CD4-positive, alpha-beta T cell (primary cell): ENCODE measurements at regions not wholly inside any gene's neighbourhood (a gene's known extent, or its start where the extent isn't known, plus 50 kb on each side); places are given as distances from the start of the nearest gene placed in this dataset.

ENCODE experiments used
- ATAC-seq: fragments of 200-7000 bp; cut with Tn5 transposase; one replicate; pipeline ENCODE4 v1.10.0; 2022; ENCODE audit warnings: mild to moderate bottlenecking; ENCODE audit not compliant: poor library complexity
- CTCF ChIA-PET: fragments of 350-600 bp; sonication (Branson Sonifier 250); formaldehyde crosslinking; loops from one replicate; lab custom pipeline; 2021; ENCODE audit warnings: antibody characterized with exemption, inconsistent platforms; lab: Charles Lee
- POLR2A ChIA-PET: fragments of 350-600 bp; sonication (Branson Sonifier 250); formaldehyde crosslinking; loops from one replicate; lab custom pipeline; 2021; ENCODE audit warnings: antibody characterized with exemption, inconsistent platforms; lab: Charles Lee
- DNase-seq, 14 experiments: peaks; one replicate each; pipeline ENCODE4 v3.0.0-alpha.2; 2013 to 2020; ENCODE audit warnings: mixed read lengths in 2 of 14
- H3K27ac ChIP-seq, 2 donors: one replicate each; pipeline versions ENCODE4 v1.5.1 to v1.7.0; 2013; ENCODE audit warnings: low read length in 2 of 2, low read depth in 1 of 2, mild to moderate bottlenecking in 1 of 2
- H3K27me3 ChIP-seq, 2 experiments: 1 replicate in 1 of 2; 2 replicates in 1 of 2; pipeline versions ENCODE4 v1.6.1 to v1.7.0; 2013; ENCODE audit warnings: low read length in 2 of 2, control low read depth in 1 of 2, mild to moderate bottlenecking in 1 of 2, moderate library complexity in 1 of 2; ENCODE audit not compliant: insufficient read depth in 2 of 2, control insufficient read depth in 1 of 2
- H3K36me3 ChIP-seq: one replicate; pipeline ENCODE4 v1.6.1; 2013; ENCODE audit warnings: low read length, control low read depth; ENCODE audit not compliant: insufficient read depth
- H3K4me1 ChIP-seq: one replicate; pipeline ENCODE4 v1.6.1; 2013; ENCODE audit warnings: low read length, control low read depth; ENCODE audit not compliant: insufficient read depth
- H3K4me3 ChIP-seq: one replicate; pipeline ENCODE4 v1.5.1; 2013; ENCODE audit warnings: mild to moderate bottlenecking, low read length, moderate library complexity
- H3K9me3 ChIP-seq, 2 experiments: 1 replicate in 1 of 2; 2 replicates in 1 of 2; pipeline versions ENCODE4 v1.6.1 to v1.7.0; 2013; ENCODE audit warnings: low read length in 2 of 2, mild to moderate bottlenecking in 2 of 2, control low read depth in 1 of 2, moderate library complexity in 1 of 2; ENCODE audit not compliant: control insufficient read depth in 1 of 2, insufficient read depth in 1 of 2
- H3K27ac Mint-ChIP-seq: one replicate; pipeline ENCODE4 v1.8.0; 2020; ENCODE audit warnings: mixed read lengths
- H3K27me3 Mint-ChIP-seq: one replicate; pipeline ENCODE4 v1.8.0; 2021; ENCODE audit warnings: mixed read lengths
- H3K36me3 Mint-ChIP-seq: one replicate; pipeline ENCODE4 v1.8.0; 2021; ENCODE audit warnings: low read depth, mixed read lengths
- H3K4me1 Mint-ChIP-seq: one replicate; pipeline ENCODE4 v1.8.0; 2021; ENCODE audit warnings: low read depth, mixed read lengths
- H3K4me3 Mint-ChIP-seq: one replicate; pipeline ENCODE4 v1.8.0; 2020; ENCODE audit warnings: mild to moderate bottlenecking, mixed read lengths
- H3K9me3 Mint-ChIP-seq: one replicate; pipeline ENCODE4 v1.8.0; 2020; ENCODE audit warnings: mixed read lengths
- CTCF ChIP-seq: fragments of 200-600 bp; IDR thresholded peaks from one replicate; pipeline ENCODE4 v1.8.0; 2022; ENCODE audit warnings: antibody characterized with exemption, mild to moderate bottlenecking
- intact Hi-C, 2 experiments: fragments of 100-400 bp; cut with DNase I in 1 of 2; cut with micrococcal nuclease in 1 of 2; formaldehyde crosslinking; loops; one replicate each; pipeline versions ENCODE4 v1.15.1 to v1.9.0; 2023 to 2025; cut with DNase I, micrococcal nuclease

DNA sequence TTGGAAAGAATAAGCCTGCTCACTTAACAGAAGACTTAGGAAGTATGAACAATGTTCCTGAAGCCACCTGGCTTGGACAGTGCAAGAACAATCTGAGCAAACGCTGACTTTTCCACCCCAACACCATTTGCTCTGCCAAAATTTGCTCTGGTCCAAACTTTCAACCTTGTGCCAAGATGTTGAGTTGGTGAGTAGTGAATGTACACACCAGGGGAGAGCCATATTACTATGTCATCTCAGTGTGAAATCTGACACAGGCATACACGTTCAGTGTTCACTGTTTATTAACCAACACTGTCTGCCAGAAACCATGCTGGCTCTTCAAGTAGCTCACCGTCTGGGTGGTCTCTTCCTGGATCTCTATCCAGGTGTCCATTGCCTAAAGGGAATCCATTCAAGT lies 152.9 kb upstream of the LPP start:
- ChIA-PET POLR2A (interaction anchor here (1.8 kb wide), 1 partner anchor 255 kb away, joined by 7 read pairs; the partner anchor contains the start of gene BCL6), CTCF (no interaction called here)
- intact Hi-C loops: no loop called here
- Histone ChIP-seq H3K9me3 (no peaks in the 10 kb centered on the region), H3K4me3 (no peak overlapping the region), H3K27me3 (no peaks in the 10 kb centered on the region), H3K36me3 (no peaks in the 10 kb centered on the region), H3K27ac (peak overlapping the region in 1 of 2 donors; percentile 72), H3K4me1 (peaks cover 35% of the 10 kb centered on the region)
- H3K4me1 Mint-ChIP-seq: peaks cover 64% of the 10 kb centered on the region
- TF ChIP-seq CTCF: no peak
- ATAC-seq (no peak), DNase-seq (no peak)
- no peaks in the 10 kb centered on the region for H3K9me3 Mint-ChIP-seq
- peak overlapping the region; percentile 73 for H3K27ac Mint-ChIP-seq
- no peaks in the 10 kb centered on the region for H3K27me3 Mint-ChIP-seq
- H3K4me3 Mint-ChIP-seq: peak overlapping the region; percentile 5
- H3K36me3 Mint-ChIP-seq: no peaks in the 10 kb centered on the region

DNA sequence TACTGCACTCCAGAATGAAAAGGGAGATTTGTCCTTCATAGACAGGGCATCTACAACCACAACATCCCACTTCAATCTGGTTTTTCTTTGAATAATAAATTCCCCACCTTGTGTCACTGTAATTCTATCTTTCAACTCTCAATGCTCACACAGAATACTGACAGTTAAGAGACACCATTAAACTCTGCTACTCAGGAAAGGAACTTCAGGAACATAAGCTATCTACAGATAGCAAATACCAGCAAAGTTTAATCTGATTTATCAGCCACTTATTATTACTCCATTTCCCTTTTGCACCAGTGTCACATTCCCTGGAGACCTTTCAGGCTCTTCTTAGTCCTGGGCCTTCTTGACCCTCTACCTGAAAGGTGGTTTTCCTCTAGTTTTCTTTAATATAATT lies 152.0 kb upstream of the LPP start:
- Mint-ChIP-seq H3K36me3 (no peaks in the 10 kb centered on the region), H3K4me3 (no peak overlapping the region), H3K27me3 (no peaks in the 10 kb centered on the region), H3K9me3 (no peaks in the 10 kb centered on the region), H3K4me1 (peaks cover 56% of the 10 kb centered on the region), H3K27ac (peak overlapping the region; percentile 73)
- Histone ChIP-seq H3K27me3 (no peaks in the 10 kb centered on the region), H3K4me1 (peaks cover 36% of the 10 kb centered on the region), H3K36me3 (no peaks in the 10 kb centered on the region), H3K27ac (no peak overlapping the region), H3K9me3 (no peaks in the 10 kb centered on the region), H3K4me3 (no peak overlapping the region)
- POLR2A ChIA-PET: no interaction called here
- intact Hi-C loops: no loop called here
- CTCF ChIA-PET: interaction anchor here (1.1 kb wide), 1 partner anchor 48 kb away, joined by 3 read pairs; no protein-coding TSS in a partner anchor
- DNase-seq (no peak), ATAC-seq (no peak)
- TF ChIP-seq CTCF: no peak

GRCh38 chr3:188002626-188003138 lies 151.3 kb upstream of the LPP start:
- ChIA-PET CTCF (interaction anchor here (1.1 kb wide), 1 partner anchor 47 kb away, joined by 3 read pairs; no protein-coding TSS in a partner anchor), POLR2A (interaction anchor here (1.1 kb wide), 1 partner anchor 151 kb away, joined by 3 read pairs; the partner anchor contains the start of gene LPP)
- Histone ChIP-seq H3K4me1 (peaks cover 31% of the 10 kb centered on the region), H3K9me3 (no peaks in the 10 kb centered on the region), H3K27me3 (no peaks in the 10 kb centered on the region), H3K4me3 (no peak overlapping the region), H3K36me3 (no peaks in the 10 kb centered on the region), H3K27ac (no peak overlapping the region)
- intact Hi-C loops: no loop called here
- no peak for DNase-seq
- Mint-ChIP-seq H3K4me3 (no peak overlapping the region), H3K27me3 (no peaks in the 10 kb centered on the region), H3K27ac (no peak overlapping the region), H3K4me1 (peaks cover 52% of the 10 kb centered on the region), H3K9me3 (no peaks in the 10 kb centered on the region), H3K36me3 (no peaks in the 10 kb centered on the region)
- TF ChIP-seq CTCF: no peak
- no peak for ATAC-seq
